GM04503 (cell line): ENCODE measurements at regions not wholly inside any gene's neighbourhood (a gene's known extent, or its start where the extent isn't known, plus 50 kb on each side); places are given as distances from the start of the nearest gene placed in this dataset.
"Not testable (repeated sequence)": the region's sequence is repeated elsewhere in the genome, so short reads cannot be mapped to it uniquely, and the experiment has no call there.

ENCODE experiments used
- DNase-seq: peaks from one replicate; pipeline ENCODE4 v3.0.0-alpha.2; 2012; ENCODE audit warnings: low read depth

GRCh38 chr9:41754822-41755221 lies 374.4 kb downstream of the CNTNAP3B start:
- DNase-seq: not testable (repeated sequence)

GRCh38 chr9:41754403-41754802 lies 374.8 kb downstream of the CNTNAP3B start:
- DNase-seq: not testable (repeated sequence)

GRCh38 chr9:41741897-41742296 lies 387.3 kb downstream of the CNTNAP3B start:
- DNase-seq: not testable (repeated sequence)

- not testable (repeated sequence) for DNase-seq
These were observed 388.1 kb downstream of the CNTNAP3B start for GRCh38 chr9:41741173-41741572.

- DNase-seq: not testable (repeated sequence)
These were observed 390.5 kb downstream of the CNTNAP3B start for GRCh38 chr9:41738681-41739080.

GRCh38 chr9:41699190-41699589 lies 430.0 kb downstream of the CNTNAP3B start:
- not testable (repeated sequence) for DNase-seq

GRCh38 chr9:41697080-41697479 lies 432.1 kb downstream of the CNTNAP3B start:
- DNase-seq: not testable (repeated sequence)

GRCh38 chr9:41679312-41679711 lies 449.9 kb downstream of the CNTNAP3B start:
- DNase-seq: not testable (repeated sequence)

GRCh38 chr9:41663497-41664036 lies 465.7 kb downstream of the CNTNAP3B start:
- not testable (repeated sequence) for DNase-seq

- DNase-seq: not testable (repeated sequence)
These were observed 469.6 kb upstream of the ZNG1F start for GRCh38 chr9:41658706-41659105.

GRCh38 chr9:41658116-41658515 lies 469.0 kb upstream of the ZNG1F start:
- DNase-seq: not testable (repeated sequence)

- not testable (repeated sequence) for DNase-seq
These were observed 468.0 kb upstream of the ZNG1F start for GRCh38 chr9:41657141-41657540.

GRCh38 chr9:41655071-41655554 lies 466.0 kb upstream of the ZNG1F start:
- not testable (repeated sequence) for DNase-seq

- DNase-seq: not testable (repeated sequence)
These were observed 465.2 kb upstream of the ZNG1F start for GRCh38 chr9:41654349-41654748.

- not testable (repeated sequence) for DNase-seq
These were observed 464.6 kb upstream of the ZNG1F start for GRCh38 chr9:41653560-41654340.

GRCh38 chr9:41652800-41653199 lies 463.7 kb upstream of the ZNG1F start:
- not testable (repeated sequence) for DNase-seq

GRCh38 chr9:41652100-41652713 lies 463.1 kb upstream of the ZNG1F start:
- DNase-seq: not testable (repeated sequence)

GRCh38 chr9:41650086-41650485 lies 461.0 kb upstream of the ZNG1F start:
- DNase-seq: not testable (repeated sequence)

- not testable (repeated sequence) for DNase-seq
These were observed 459.4 kb upstream of the ZNG1F start for GRCh38 chr9:41648564-41648963.

GRCh38 chr9:41646246-41646645 lies 457.1 kb upstream of the ZNG1F start:
- not testable (repeated sequence) for DNase-seq

- DNase-seq: not testable (repeated sequence)
These were observed 454.6 kb upstream of the ZNG1F start for GRCh38 chr9:41643571-41644279.

- DNase-seq: not testable (repeated sequence)
These were observed 444.6 kb upstream of the ZNG1F start for GRCh38 chr9:41633726-41634125.
